ENCODE measurements at regions not wholly inside any gene's neighbourhood (a gene's known extent, or its start where the extent isn't known, plus 50 kb on each side); places are given as distances from the start of the nearest gene placed in this dataset.
"Not testable (repeated sequence)": the region's sequence is repeated elsewhere in the genome, so short reads cannot be mapped to it uniquely, and the experiment has no call there.

GRCh38 chr1:67588178-67588855, 96.7 kb upstream of the GADD45A start:
- no peak for DNase-seq

- no peak for DNase-seq
These were observed 95.3 kb upstream of the GADD45A start for GRCh38 chr1:67589519-67590233.

DNA sequence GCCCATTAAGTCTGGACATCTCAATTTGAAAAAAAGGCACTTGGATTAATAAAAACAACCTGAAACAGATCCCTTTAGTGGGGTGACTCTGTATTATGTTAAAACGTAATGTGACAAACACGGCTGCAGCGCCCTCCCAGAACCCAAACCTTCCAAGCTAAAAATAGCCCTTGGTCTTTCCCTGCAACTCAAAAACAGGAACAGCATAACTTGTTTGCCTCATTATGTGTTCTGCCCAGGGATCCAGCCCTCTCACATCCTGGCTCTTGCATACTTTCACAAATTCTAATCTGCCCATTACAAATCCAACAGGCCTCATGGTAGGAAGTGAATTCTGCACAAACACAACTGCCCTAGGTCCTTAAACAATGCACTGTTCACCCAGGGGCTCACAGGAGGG, 94.7 kb upstream of the GADD45A start:
- no peak for DNase-seq

DNA sequence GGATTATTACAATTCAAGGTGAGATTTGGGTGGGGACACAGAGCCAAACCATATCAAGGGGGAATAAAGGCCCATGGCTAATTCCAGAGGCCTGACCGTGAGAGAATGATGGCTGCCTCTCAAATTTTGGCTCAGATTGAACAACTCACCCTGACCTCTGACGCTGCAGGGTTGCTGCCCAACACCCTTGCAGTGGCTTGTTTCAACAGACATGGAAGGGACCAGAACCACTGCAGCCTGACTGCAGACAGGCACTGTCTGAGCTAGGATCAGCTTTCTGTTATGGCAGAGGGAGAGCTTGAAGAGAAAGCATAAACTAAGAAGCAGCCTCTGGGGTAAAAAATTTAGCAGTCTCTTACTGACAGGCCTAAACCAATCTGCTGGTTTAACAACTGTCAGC, 90.2 kb upstream of the GADD45A start:
- DNase-seq, result no peak

DNA sequence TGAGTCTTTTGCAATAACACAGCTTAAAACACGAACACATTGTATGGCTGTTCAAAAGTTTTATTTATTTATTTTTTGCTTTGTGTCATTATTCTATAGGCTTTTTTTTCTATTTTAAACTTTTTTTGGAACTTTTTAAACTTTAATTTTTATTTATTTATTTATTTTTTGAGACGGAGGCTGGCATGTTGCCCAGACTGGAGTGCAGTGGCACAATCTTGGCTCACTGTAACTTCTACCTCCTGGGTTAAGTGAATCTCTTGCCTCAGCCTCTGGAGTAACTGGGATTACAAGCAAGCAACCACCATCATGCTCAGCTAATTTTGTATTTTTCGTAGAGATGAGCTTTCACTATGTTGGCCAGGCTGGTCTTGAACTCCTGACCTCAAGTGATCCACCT, 88.3 kb upstream of the GADD45A start:
- DNase-seq, result no peak

GRCh38 chr1:67597336-67597735, 87.7 kb upstream of the GADD45A start:
- no peak for DNase-seq

DNA sequence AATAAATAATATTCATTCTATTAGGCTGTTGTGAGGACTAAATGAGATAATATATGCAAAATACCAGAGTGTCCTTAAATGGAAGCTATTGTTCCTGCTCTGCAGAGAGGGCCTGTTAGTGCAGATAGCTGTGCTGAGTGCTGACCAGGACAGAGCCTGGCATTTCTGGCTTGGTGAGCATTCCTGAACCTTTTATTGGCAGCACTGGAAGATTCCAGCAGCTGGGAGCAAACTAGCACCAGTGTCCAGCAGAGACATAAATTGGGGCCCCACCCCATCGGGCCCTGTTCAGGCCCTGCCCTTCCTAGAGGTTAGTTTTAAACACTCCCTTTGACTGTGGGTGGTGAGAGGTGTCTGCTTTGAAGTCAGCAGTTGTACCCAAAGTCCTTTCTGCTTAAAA, 85.9 kb upstream of the GADD45A start:
- no peak for DNase-seq

GRCh38 chr1:67601539-67601938, 83.5 kb upstream of the GADD45A start:
- no peak for DNase-seq

DNA sequence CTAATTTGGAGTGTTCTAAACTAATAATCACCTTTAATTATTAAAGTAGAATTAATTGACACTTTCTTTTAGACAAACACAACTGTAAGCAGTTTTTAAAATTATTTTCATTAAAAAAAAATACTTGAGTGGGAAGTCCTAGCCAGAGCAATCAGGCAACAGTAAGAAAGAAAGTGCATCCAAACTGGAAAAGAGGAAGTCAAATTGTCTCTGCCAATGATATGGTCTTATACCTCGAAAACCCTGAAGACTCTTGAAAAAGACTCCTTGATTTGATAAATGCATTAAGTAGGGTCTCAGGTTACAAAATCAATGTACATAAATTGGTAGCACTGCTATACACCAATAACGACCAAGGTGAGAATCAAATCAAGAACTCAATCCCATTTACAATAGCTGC, 83.0 kb upstream of the GADD45A start:
- no peak for DNase-seq

- DNase-seq, result no peak
These were observed 80.2 kb upstream of the GADD45A start for GRCh38 chr1:67604778-67605177.

DNA sequence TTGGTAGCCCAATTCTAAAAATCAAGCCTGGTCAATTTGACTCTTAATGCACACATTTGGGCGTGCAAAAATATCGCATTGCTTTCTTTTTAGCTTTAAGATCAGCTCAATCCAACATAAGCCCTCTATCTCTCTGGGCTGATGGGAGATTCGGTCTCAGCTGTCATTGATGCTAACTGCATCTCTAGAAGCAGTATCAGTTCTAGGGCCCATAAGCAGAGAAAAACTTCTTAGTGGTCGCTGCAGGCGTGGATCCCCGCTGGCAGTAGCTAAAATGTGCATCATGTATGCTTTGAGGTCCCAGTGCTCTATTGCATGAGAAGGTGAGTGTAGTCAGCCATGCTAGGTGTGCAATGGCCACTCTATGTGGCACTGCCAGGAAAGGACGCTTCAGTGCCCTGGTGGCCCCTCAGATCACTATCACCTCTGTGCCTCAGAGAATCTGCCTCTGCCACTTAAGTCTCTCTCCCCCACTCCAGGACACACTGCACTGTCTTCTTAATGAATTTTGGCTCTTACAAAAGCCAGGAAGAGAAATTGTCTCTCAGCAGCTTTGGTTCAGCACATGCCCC, 79.7 kb upstream of the GADD45A start:
- no peak for DNase-seq

GRCh38 chr1:67607286-67607685, 77.7 kb upstream of the GADD45A start:
- DNase-seq, result no peak

GRCh38 chr1:67607699-67608098, 77.3 kb upstream of the GADD45A start:
- no peak for DNase-seq

DNA sequence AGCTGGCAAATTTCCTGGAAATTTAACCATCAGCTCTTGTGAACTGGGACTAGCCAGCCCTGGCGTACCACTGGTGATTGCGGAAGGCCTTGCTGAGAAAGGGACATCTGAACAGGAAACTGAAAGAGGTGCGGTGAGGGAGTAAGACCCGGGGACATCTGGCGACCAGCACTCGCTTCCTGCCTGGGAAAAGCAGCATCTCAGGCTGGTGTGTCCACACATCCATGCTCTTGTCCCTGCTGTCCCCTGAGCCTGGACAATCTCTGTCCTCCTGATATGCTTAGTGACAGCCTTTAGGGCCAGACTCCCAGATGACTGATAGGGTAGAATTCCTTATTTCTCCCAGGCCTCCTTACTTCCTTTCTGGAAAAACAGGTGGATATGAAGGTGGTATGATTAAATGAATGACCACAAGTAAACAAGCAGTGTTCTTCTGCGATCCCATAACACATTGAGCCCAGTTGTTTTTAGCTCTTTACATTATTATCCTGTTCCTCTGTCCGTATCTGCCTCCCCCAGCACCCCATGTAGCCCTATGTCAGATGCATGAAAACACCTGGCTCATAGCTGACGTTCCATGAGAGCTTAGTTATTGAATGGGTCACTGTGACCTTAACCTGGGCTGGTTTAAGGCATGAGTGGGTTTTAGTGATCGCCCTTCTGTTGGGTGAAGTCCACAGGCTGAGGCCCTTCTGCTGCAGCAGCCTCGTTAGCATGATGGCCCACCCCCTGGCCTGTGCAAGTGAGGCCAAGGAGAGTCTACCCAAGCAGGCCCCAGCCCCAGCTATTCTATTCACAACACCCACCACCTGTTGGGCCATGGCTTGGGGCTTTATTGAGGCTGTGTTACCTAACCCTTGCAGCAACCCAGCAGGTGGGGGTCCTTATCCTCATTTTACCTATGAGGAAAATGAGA, 76.1 kb upstream of the GADD45A start:
- DNase-seq, result no peak

DNA sequence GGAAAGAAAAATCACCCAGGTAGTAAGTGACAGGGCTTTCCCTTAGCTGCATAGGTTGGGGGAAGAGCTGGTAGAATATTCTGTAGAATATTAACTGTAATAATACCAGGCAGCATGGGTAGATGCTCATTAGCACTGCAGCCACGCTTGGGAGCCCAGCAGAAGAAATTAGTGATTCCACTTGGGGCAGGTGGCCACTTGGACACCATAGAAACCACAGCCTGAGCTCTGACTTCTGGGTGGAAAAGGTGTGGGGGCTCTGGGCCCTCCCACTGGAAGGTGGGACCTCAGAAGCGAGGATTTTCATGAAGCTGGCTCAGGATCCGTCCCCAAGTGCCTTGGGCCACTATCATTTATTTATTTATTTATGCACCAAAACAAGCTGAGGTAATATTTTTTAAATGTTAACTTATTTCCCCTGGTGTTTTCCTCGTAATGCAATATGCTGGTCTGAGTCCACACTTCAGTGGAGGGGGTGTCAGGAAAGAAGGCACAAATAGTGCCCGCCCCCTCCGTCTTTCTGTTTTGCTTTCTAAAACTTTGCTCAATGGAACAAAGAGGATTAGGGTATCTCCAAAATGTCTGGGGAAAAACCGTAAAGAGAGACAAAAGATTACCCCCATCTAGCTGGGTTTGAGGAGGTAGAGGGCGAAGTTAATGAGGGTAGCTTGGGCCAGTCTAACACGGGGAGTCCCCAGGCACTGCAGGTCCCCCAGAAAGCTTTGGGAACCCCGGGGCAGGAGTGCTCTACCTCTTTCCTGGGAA, 75.2 kb upstream of the GADD45A start:
- DNase-seq, result no peak

DNA sequence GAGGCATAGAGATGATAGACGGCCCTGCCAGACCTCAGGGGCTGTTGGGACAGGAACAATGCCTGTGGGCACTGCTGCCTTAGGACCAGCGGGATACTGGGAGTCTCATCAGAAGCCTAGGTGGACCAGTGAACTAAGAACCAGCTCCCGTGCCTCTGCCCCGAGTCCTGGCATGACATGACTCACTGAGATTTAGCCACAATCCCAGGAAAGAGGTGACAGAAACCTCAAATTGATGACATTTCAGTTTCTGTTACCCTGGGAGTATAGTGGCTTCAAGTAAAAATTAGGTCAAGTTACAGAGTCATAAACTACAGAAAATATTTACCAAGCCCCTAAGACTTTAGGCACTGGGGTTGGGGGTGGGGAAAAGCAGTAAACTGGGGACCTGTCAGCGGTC, 74.6 kb upstream of the GADD45A start:
- DNase-seq, result no peak

DNA sequence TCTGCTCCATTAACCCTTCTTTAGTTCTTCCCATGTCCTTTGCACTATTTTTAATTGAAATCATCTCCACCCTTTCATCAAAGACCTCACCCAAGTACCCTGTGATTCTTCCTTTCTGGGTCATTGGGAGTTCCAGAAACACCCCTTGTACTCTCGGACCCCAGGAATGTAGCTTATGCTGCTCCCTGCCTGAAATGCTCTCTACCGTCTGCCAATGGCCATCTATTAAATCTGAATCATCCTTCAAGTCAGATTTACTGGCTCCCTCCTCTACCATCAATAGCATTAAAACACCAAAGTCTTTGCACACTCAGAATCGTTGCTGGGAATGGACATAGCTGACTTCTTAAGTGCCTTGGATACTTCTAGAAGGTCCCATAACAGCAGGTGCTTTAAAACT, 73.2 kb upstream of the GADD45A start:
- DNase-seq, result no peak

DNA sequence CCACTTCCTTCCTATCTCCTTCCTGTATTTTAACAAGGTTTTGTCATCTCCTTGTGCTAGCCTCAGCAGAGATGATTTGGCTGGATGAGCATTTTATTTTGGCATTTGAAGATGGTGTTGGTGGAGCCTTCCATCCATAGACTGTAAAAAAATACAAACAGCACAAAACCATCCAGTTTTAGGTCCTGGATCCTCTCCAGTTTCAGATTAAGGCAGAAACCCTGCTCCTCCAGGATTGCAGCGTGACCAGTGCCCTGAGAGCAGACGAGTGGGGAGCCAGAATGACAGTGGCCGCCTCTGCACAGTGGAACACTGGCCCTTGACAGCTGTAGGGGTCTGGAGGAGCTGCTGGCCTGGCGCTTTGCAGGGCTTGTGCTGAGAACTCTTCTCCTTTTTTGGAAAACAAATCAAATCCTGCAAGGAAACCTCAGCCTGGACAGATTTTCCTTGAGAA, 72.2 kb upstream of the GADD45A start:
- DNase-seq, result no peak

GRCh38 chr1:67613479-67613878, 71.5 kb upstream of the GADD45A start:
- DNase-seq, result not testable (repeated sequence)

GRCh38 chr1:67614511-67614934, 70.5 kb upstream of the GADD45A start:
- no peak for DNase-seq

- DNase-seq, result no peak
These were observed 69.1 kb upstream of the GADD45A start for GRCh38 chr1:67615886-67616285.

DNA sequence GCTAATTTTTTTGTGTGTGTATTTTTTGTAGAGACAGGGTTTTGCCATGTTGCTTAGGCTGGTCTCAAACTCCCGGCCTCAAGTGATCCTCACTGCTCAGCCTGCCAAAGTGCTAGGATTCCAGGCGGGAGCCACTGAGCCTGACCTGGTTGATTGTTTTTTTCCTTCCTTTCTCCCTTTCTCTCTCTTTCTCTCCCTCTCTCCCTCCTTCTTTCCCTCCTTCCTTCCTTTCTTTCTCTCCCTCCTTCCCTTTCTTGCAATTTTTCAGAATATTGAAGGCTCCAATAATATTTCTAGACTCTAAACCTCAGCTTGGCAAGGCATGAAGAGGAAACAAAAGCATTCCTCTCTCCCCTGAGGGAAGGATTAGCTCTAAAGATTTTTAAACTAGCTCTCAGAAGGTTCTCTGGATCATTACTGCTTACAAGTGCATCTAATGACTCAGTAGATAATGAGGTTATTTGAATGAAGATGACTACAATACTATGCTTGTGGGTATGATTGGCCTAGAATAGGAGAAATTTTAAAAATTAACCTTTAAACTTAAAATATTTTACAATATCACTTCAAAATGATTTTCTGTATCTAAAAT, 68.5 kb upstream of the GADD45A start:
- DNase-seq, result no peak

Data from cerebellar nuclear complex (tissue), 1 donor.